ENCODE measurements at regions not wholly inside any gene's neighbourhood (a gene's known extent, or its start where the extent isn't known, plus 50 kb on each side); places are given as distances from the start of the nearest gene placed in this dataset.

DNA sequence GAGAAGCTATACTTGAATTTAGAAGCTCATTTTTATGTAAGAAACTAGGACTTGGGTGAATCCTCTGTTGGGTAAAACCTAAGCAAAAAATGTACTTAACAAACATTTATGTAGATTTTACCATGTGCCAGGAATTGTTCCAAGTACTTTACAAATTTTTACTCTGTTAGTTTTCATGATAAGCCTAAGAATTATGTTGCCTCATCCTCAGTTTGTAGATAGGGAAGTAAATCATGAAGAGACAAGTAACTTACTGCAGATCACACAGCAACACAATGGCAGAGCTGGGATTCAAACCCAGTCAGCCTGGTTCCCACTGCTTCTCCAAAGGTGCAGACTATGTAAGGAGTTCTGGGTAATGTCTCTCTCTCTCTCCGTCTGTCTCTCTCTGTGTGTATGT lies 169.9 kb downstream of the DIPK2A start:
- no peak for DNase-seq (ENCODE audit: low read depth, low spot score)

- peak; percentile 35 for DNase-seq (ENCODE audit: low read depth, low spot score)
These were observed 170.7 kb downstream of the DIPK2A start for GRCh38 chr3:144142151-144142840.

DNA sequence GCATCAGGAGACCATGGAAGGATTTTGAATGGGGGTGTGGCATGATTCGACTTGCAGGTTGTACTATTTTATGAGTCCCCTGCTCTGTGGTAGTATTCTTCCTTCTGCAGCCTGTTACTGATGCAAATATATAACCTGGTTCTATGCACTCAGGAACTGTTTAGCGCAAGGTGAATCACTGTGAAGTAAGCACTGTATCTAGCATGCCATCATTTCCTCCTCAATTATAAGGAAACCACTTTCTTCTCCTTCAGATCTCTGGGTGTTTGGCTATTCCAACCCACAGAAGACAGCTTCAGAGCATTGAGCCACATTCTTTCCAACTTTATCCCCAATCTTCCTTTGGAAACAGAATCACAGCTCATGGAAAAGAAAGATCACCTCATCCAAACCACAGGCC lies 176.7 kb downstream of the DIPK2A start:
- no peak for DNase-seq (ENCODE audit: low read depth, low spot score)

- no peak for DNase-seq (ENCODE audit: low read depth, low spot score)
These were observed 180.4 kb downstream of the DIPK2A start for GRCh38 chr3:144151983-144152382.

- no peak for DNase-seq (ENCODE audit: low read depth, low spot score)
These were observed 189.0 kb downstream of the DIPK2A start for GRCh38 chr3:144160627-144161026.

- peak; percentile 73 for DNase-seq (ENCODE audit: low read depth, low spot score)
These were observed 190.4 kb downstream of the DIPK2A start for GRCh38 chr3:144162042-144162441.

- DNase-seq (ENCODE audit: low read depth, low spot score): no peak
These were observed 192.7 kb downstream of the DIPK2A start for GRCh38 chr3:144164352-144164751.

DNA sequence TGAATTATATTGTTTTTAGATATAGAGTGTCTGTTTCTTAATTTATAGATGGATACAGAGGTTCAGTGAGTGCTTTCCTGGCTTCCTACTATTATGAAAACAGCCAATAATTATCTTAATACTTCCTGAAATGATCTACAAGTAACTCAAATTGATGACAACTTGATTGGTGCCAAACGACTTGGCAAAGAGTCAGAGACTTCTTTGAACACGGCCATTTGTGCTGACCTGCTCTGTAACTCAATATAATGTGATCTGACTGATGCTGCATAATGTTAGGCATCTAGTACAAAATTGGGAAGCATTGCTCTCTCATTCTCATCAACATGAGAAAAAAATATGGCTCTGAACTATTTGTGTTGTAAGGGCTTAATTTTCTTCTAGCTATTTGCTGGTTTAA lies 193.9 kb downstream of the DIPK2A start:
- no peak for DNase-seq (ENCODE audit: low read depth, low spot score)

DNA sequence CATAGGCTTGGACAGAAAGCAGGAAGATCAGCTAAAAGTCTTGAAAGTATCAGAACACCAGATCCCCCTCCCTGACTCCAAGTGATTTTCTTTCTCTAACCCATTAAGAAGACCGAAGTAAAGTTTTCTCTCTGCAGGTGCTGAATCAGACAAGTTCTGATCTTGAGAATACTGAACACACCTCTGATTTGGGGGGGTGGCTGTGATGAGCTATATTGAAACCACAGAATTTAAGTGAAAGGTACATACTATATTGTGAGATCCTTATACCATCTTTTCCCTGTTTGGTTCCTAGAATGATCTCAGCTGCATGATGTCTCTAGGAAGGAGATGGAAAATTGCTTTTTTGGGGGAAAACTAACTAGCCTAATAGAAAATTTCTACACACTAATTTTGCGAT lies 196.0 kb downstream of the DIPK2A start:
- DNase-seq (ENCODE audit: low read depth, low spot score): no peak

DNA sequence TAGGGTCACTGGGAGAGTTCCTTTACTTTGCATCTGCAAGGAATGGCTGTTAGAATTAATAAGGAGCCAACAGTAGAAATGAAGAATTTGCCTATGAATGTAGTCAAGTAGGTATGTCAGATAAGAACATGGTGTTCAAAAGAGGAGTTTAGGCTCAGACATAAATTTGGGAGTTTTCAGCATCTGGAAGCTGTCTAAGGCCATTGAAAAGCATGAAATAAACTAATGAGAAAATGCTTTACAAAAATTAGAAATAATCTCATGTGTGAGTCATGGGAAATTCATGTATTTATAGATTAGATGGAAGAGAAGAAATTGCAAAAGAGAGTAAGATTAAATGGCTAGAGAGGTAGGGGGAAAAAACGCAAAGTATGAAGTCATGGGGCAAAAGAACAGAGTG lies 201.9 kb downstream of the DIPK2A start:
- DNase-seq (ENCODE audit: low read depth, low spot score): no peak

DNA sequence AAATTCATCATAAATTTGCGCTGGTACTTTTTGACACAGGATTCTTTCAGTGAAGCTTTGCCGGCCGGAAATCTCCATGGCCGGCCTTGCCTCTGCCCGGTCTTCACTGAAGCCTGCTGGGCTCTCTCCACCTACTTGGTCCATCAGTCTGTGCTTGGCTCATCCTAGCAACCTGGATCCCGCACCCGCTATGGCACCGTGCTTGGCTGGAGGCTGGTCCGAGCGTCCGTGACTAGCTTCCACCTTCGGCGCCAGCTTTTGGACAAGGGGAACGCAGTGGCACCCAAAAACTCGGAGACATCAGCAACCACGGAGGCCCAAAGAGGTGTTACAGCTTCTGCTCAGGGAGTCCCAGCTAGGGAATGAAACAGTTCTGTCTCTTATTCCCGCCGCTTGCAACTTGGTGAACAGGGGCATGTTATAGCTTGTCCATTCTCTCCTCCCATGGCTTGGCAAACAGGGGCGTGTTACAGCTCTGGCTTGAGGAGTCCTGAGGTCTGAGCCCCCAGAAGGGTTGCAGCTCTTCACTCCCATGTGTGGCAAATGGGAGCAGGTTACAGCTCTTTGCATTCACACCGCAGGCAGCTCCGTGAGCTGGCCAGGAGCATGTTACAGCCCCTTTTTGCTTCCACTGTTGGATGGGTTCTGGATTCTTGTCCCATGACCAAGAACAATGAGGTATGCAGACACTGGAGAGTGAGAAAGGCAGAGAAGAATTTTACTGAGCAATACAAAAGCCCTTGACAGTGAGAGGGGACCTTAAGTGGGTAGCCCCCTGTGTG lies 204.2 kb downstream of the DIPK2A start:
- DNase-seq (ENCODE audit: low read depth, low spot score): no peak

DNA sequence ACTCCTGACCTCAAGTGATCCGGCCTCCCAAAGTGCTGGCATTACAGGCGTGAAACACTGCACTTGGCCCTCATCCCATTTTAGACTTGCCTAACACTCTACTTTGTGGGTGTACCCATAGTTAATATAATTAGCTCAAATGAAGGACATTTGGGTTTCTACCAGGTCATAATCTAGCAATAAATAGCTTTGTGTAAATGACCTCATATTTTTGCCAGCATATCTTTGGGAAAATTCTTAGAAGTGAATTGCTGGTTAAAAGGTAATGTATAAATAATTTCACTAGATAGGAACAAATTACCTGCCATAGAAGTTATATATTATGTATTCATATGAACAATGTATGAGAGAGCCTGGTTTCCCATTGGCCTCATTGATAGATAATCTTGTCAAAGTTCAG lies 206.0 kb downstream of the DIPK2A start:
- DNase-seq (ENCODE audit: low read depth, low spot score): no peak

DNA sequence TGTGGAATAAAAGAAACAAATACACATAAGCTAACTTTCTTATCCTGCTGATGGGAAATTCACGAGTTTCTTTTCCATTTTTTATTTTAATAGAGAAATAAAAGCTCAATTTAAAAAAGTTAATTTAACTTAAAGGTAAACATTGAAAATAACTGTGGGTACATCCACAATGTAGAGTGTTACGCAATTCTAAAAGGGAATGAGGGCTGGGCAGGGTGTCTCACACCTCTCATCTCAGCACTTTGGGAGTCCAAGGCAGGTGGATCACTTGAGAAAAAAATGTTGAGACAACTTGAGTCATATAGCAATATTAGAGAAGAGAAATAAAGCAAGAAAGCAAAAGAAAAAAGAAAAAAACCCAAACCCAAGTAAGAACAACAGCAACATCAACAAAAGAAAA lies 207.0 kb downstream of the DIPK2A start:
- no peak for DNase-seq (ENCODE audit: low read depth, low spot score)

DNA sequence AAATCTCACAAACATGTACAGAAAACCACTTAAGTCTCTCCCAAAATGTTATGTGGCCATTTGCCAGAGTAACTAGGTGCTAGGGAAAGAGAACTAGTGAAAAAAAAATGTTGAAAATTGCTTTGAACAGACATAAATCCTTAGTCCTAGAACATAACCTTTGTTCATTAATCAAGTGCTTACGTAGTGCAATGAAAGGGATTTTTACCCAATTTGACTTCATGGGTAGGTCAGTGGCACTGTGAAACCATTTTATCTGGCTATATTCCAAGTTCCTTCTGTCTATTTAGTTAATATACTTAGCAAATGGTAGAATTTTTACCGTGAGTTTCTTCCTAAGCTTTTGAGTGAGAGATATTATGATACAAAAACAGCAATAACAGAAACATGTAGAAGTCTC lies 209.4 kb downstream of the DIPK2A start:
- DNase-seq (ENCODE audit: low read depth, low spot score): no peak

- DNase-seq (ENCODE audit: low read depth, low spot score): no peak
These were observed 210.9 kb downstream of the DIPK2A start for GRCh38 chr3:144182501-144182900.

- no peak for DNase-seq (ENCODE audit: low read depth, low spot score)
These were observed 213.7 kb downstream of the DIPK2A start for GRCh38 chr3:144185276-144185675.

DNA sequence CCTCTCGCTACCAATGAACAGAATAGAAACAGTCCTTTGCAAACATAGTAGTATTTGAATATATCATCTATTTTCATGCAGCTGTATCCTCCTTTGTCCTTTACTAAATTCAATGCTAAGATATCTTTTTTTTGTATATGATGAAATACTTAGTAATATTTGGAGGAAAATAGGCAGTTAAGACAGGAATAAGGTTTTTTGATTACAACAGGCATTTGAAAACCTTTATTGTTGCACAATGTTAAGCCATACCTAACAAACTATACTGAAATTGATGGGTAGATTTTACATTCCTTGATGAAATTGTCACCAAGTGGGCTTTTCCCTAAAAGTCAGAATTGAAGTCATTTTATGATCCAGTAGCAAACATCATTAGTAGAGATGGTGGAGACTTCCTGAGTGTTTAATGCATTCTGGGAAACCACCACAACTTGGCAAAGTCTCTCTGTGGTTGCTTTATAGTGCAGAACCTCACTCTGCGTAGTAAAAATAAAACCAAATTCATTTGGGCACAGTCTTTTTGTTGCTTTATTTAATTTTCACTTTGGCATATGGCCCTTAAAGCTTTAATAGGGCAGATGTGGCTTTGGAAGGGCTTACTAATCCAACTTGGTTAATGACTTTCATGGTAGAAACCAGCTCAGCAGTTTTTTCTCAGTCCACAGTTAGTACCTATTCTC lies 216.0 kb downstream of the DIPK2A start:
- peak; percentile 91 for DNase-seq (ENCODE audit: low read depth, low spot score)

- peak; percentile 67 for DNase-seq (ENCODE audit: low read depth, low spot score)
These were observed 217.4 kb downstream of the DIPK2A start for GRCh38 chr3:144189044-144189443.

DNA sequence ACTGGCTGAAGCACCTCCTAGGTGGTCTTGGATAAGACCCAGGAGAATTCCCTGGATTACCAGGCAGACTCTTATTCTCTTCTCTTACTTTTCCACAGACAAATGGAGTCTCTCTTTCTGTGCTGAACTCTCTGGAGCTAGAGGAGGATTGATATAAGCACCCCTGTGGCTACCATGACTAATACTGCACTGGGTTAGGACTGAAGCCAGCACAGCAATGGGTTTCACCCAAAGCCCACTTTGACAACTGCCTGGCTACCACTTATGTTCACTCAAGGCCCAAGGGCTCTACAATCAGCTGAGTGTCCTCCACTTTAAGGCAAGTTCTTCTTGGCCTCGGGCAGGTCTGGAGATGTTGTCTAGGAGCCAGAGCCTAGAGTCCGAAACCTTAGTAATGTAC lies 225.5 kb downstream of the DIPK2A start:
- DNase-seq (ENCODE audit: low read depth, low spot score): no peak

DNA sequence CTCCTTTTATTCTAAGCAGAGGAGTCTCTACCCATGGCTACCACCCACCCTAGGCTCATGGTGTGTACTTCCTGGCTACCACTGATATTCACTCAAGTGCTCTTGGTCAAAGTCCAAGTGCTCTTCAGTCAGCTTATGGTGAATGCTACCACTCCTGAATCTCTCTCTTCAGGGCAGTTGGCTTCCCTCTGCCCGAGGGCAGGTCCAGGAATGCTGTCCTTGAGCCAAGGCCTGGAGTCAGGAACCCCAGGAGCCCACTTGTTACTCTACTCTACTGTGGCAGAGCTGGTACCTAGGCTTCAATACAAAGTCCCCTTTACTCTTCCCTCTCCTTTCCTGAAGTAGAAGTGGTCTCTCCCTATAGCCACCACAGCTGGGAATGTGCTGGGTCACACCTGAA lies 226.0 kb downstream of the DIPK2A start:
- DNase-seq (ENCODE audit: low read depth, low spot score): no peak

GRCh38 chr3:144200004-144200403 lies 228.4 kb downstream of the DIPK2A start:
- DNase-seq (ENCODE audit: low read depth, low spot score): no peak

DNA sequence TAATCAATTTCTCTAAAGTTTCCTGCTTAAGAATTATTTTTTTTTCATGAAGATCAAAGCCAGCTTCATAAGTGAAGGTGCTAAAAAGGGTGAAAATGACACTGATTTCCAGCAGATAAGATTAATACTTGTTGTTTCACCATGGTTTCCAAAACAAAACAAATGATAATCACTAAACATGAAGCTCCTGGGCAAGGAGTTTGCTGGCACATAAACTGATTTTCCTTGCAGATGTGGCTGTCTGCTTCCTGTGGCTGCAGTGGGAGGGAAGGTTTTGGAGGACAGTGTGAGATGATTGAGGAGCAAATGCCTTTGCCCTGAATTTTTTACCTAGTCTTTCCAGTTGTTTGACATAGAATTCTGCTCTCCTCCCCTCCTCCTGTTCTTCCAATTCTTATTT lies 228.8 kb downstream of the DIPK2A start:
- no peak for DNase-seq (ENCODE audit: low read depth, low spot score)

DNA sequence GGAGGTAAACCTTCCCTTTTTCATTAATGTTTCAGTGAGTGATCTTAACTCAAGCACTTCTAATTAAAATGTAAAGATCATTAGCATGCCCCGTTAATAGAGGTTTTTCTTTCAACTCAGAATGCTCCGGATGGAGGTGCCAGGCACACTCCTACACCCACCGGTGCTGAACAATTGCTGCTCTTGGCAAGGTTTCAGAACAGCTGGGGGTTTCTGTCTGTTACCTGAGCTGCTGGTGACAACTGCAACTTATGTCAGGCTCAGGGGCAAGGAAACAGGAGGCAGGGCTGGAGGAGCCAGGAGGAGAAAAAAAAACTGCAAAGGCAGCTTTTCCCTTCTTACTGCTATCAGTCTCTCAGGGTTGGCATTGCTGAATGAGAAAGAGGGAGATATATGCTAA lies 250.1 kb downstream of the DIPK2A start:
- DNase-seq (ENCODE audit: low read depth, low spot score): no peak
